ENCODE measurements at regions not wholly inside any gene's neighbourhood (a gene's known extent, or its start where the extent isn't known, plus 50 kb on each side); places are given as distances from the start of the nearest gene placed in this dataset.

- H2AFZ ChIP-seq = peak overlapping the region; percentile 90; the same call in 1 of the 2 replicates
- no peaks in the 10 kb centered on the region for H3K79me2 ChIP-seq (replicated peaks; ENCODE audit: insufficient read depth)
- peaks cover 1% of the 10 kb centered on the region for H3K27me3 Mint-ChIP-seq (ENCODE audit: insufficient read depth, low read depth, poor library complexity)
- ATAC-seq (no peak), DNase-seq (ENCODE audit: low spot score) (no peak)
- H3F3A ChIP-seq (replicated peaks; ENCODE audit: low read depth) = no peaks in the 10 kb centered on the region
- TF ChIP-seq POLR2AphosphoS5 (IDR thresholded peaks at IDR 0.05; ENCODE audit: low read depth) = no peak
- no peak for TF ChIP-seq REST (IDR thresholded peaks at IDR 0.05; ENCODE audit: unreplicated experiment)
- no peak for TF ChIP-seq CTCF (conservative IDR thresholded peaks at IDR 0.05; ENCODE audit: low read depth in 2 of 2)
- no peak for TF ChIP-seq ZNF462 (CRISPR knock-in tag; IDR thresholded peaks at IDR 0.05)
- no peak for TF ChIP-seq ETS1 (IDR thresholded peaks at IDR 0.05)
- no peak for TF ChIP-seq STAT1 (IDR thresholded peaks at IDR 0.05; ENCODE audit: unreplicated experiment)
- no peak for TF ChIP-seq CREB1 (CRISPR knock-in tag; IDR thresholded peaks at IDR 0.05; ENCODE audit: low read depth)
- TF ChIP-seq EZH2phosphoT487 (IDR thresholded peaks at IDR 0.05; ENCODE audit: unreplicated experiment) = no peak
- no peak overlapping the region for H3K27ac Mint-ChIP-seq
- H3K4me2 ChIP-seq = no peak overlapping the region
- no peak overlapping the region for H3K4me3 ChIP-seq
- no peak overlapping the region for H3K4me3 Mint-ChIP-seq
- H3K9me3 Mint-ChIP-seq = no peaks in the 10 kb centered on the region; the same call in 2 of the 3 replicates
- no peak overlapping the region for H3K27ac ChIP-seq (ENCODE audit: low read depth)
- H3K27me3 ChIP-seq (ENCODE audit: insufficient read depth) = no peaks in the 10 kb centered on the region
- H3K4me1 Mint-ChIP-seq = peaks cover 1% of the 10 kb centered on the region; the same call in 2 of the 3 replicates
- no peaks in the 10 kb centered on the region for H4K20me1 ChIP-seq (replicated peaks; ENCODE audit: insufficient read depth)
- H3K4me1 ChIP-seq (ENCODE audit: insufficient read depth) = no peaks in the 10 kb centered on the region
- H3K36me3 Mint-ChIP-seq (ENCODE audit: low read depth) = no peaks in the 10 kb centered on the region
- no peaks in the 10 kb centered on the region for H3K9me2 ChIP-seq (ENCODE audit: insufficient read depth)
- H3K36me3 ChIP-seq (ENCODE audit: insufficient read depth) = no peaks in the 10 kb centered on the region
Measured at GRCh38 chr6:56343295-56343694, 95.9 kb upstream of the COL21A1 start.
